Ureter (tissue), 1 donor: ENCODE measurements at regions not wholly inside any gene's neighbourhood (a gene's known extent, or its start where the extent isn't known, plus 50 kb on each side); places are given as distances from the start of the nearest gene placed in this dataset.

Source experiments
- DNase-seq: peaks from one replicate; pipeline ENCODE4 v3.0.0-alpha.2; 2020; ENCODE audit warnings: low spot score
- donor health status: DM: yes; HTN: yes; CAD: no.

GRCh38 chr6:170136541-170137175 is 154.2 kb downstream of the DLL1 start:
- peak; percentile 40 for DNase-seq

- DNase-seq, result peak; percentile 40
These were observed 154.9 kb downstream of the DLL1 start for GRCh38 chr6:170135821-170136471.

- DNase-seq, result peak; percentile 23
These were observed 155.4 kb downstream of the DLL1 start for GRCh38 chr6:170135461-170135820.

DNA sequence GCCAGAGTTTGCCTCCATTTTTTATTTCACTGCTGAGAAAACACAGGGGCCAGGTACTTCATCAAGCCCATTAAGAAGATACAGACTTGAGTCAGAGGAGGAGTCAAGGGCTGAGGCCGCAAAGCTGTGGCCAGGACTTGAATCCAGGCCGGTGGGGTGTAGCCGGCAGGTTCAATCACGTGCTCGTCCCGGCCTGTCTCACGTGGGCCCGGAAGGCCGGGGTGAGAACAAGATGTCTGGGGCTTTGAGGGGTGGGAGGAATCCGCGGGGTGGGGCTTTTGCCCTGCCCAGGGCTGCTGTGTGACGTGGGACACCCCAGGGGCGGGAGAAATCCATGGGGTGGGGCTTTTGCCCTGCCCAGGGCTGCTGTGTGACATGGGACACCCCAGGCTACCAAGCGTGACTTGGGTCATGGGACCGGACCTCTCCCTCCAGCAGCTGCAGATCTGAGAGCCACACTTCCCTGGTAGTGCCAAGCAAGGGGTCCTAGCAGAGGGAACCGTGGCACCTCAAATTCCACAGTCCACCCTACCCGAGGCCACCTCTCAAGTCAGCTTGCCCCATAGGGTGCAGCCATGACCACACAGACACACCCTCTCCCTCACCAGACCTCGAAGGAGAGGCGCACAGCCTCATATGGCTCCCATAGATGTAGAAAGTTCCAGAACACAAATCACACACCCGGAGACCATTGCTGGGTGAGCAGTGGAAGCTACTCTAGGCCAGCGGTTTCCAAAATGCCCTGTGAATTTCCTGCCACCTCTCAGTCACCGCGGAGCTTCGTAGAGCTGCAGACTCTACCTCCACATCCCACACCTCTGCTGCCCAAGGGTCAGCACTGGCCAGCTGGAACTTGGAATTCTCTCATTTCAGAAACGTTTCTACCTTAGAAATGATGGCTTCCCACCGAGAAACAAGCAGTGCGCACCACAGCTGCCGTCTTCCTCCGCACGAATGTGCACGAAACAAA is 156.1 kb downstream of the DLL1 start:
- peak; percentile 41 for DNase-seq

GRCh38 chr6:170134031-170134470 is 156.8 kb downstream of the DLL1 start:
- DNase-seq, result peak; percentile 41

- no peak for DNase-seq
These were observed 158.3 kb downstream of the DLL1 start for GRCh38 chr6:170132561-170132991.

- DNase-seq, result peak; percentile 37
These were observed 158.8 kb downstream of the DLL1 start for GRCh38 chr6:170132011-170132521.

DNA sequence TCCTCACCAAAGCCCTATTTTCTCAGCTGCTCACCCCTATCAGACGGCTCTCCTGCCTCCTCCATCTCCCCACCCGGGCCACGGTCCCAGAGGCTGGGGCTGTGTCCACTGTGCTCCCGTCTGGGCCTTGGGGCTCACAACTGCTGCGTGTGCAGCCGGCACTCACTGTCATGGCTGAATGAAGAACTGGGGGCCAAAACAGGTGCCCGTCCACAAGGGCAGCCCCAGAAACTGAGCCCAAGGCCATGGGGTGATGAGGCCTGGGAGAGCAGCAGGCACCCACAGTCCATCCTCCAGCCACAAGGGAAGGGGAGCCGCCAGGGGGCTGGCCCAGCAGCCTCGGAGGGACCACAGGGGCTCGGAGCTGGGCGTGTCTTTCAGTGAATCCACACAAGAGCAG is 159.5 kb downstream of the DLL1 start:
- DNase-seq, result peak; percentile 31

DNA sequence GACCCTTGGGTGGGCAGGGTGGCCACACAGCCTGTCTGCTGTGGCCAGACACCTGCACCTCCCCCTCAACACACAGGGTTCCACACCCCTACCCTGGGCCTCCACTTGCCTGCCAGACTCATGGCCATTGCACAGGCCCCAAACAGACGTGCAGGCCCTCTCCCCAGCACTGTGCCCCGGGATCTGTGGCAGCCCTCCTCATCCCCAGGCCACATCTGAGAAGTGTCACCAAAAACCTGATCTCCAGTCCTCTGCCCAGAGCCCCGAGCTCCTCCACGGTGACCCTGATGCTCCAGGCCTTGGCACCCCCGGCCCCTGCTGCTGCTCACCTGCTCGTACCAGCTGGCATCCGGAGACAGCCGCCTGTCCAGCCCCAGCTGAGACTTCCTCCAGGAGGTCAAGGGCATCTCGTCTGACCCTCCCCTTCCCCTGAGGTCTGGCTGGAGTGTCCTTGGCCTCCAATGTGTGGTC is 160.1 kb downstream of the DLL1 start:
- DNase-seq, result peak; percentile 37

DNA sequence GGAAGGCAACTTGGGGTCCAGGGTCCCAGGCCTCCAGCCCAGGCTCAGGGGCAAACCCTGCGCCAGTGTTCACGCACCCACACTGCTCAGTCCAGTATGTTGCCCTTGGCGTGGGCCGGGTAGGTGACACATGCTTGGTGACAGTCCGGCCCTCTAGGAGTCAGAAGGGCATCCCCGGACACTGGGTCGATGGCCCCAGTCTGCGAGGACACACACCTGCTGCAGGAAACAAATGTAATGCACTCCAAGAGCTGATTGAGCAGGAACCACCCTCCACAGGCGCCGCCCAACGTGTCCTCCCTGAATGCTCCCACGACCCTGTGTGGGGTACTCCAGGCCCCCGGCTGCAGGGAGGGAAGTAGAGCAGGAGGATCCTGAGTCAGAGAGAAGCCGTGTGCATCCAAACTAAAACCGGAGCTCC is 160.7 kb downstream of the DLL1 start:
- no peak for DNase-seq

GRCh38 chr6:170129691-170130171 is 161.1 kb downstream of the DLL1 start:
- DNase-seq, result peak; percentile 60

- peak; percentile 29 for DNase-seq
These were observed 161.8 kb downstream of the DLL1 start for GRCh38 chr6:170128811-170129681.

GRCh38 chr6:170128346-170128745 is 162.5 kb downstream of the DLL1 start:
- peak; percentile 28 for DNase-seq

- peak; percentile 22 for DNase-seq
These were observed 163.7 kb downstream of the DLL1 start for GRCh38 chr6:170127151-170127550.

GRCh38 chr6:170125456-170126300 is 165.2 kb downstream of the DLL1 start:
- peak; percentile 37 for DNase-seq

- peak; percentile 73 for DNase-seq
These were observed 166.0 kb downstream of the DLL1 start for GRCh38 chr6:170124836-170125235.

GRCh38 chr6:170124150-170124549 is 166.7 kb downstream of the DLL1 start:
- DNase-seq, result peak; percentile 2

- peak; percentile 5 for DNase-seq
These were observed 168.2 kb downstream of the DLL1 start for GRCh38 chr6:170122651-170123050.

DNA sequence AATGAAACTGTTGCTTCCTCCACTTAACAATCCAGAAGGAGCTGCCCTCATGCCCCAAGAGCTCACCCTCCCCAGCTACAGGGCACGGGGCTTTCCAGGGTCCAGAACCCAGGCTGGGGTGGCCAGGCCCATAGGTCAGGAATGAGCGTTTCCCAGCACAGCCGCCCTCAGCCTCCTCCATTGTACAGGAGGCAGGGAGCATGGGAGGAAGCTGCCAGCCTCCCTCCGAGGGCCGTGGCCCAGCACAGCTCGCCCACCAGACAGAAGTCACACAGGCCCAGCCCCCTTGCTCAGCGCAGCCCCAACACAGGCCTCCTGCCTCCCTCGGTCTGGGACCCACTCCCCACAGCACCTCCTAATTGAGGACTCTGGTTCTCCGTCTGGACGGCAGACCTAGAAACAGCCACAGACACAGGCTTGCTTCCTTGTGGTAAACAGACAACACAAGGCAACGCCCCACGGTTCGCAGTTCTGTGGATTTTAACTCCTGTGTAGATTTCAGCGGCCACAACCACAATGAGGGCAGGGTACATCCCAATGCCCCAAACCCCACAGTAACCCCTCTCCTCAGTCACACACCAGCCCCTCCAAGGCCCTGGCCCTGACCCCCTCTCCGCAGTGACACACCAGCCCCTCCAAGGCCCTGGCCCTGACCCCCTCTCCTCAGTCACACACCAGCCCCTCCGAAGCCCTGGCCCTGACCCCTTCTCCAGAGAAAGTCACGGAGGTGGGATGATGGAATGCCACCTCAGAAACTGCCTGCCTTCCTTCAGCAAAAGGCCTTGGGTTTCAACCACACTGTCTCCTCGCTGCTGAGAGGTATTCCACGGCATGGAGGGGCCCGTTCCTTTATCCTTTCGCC is 173.5 kb downstream of the DLL1 start:
- peak; percentile 37 for DNase-seq
